ENCODE measurements at regions not wholly inside any gene's neighbourhood (a gene's known extent, or its start where the extent isn't known, plus 50 kb on each side); places are given as distances from the start of the nearest gene placed in this dataset.

DNA sequence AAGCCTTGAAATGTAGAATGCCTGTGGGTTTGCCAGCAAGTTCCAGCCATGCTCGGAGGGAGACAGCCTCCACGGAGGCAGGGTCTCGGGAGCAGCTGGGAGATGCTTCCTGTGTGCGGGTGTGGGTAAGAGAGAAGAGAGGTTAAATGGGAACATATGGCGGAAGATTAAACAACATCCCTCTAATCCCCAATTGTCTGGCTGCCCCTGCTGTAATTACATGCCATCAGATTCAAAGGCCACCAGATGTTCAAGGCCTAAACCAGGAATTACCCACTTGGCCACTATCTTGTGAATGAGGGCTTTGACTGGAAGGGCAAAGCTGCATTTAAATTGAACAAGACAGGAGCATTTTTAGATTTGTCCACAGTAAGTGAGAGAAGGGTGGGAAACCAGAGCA lies 81.4 kb upstream of the BACE2 start:
- no peak for DNase-seq

DNA sequence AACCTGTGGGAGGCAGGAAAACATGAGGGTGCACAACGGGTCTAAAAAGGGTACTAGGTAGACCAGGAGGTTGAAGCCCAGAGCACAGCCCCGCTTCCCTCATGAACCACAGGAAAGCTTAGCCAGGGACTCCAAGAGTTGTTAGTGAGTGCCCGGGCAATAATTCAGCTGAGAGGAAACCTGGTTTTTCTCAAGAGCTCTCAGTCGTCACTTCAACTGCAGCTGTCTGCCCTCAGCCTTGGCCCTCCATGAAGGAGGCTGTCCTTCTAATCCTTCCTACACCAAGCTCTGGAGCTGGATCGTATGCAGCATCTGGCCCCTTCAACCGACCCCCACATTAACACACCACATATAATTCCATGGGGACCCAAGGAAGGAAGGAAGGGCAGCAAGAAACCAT lies 77.0 kb upstream of the BACE2 start:
- DNase-seq, result no peak

DNA sequence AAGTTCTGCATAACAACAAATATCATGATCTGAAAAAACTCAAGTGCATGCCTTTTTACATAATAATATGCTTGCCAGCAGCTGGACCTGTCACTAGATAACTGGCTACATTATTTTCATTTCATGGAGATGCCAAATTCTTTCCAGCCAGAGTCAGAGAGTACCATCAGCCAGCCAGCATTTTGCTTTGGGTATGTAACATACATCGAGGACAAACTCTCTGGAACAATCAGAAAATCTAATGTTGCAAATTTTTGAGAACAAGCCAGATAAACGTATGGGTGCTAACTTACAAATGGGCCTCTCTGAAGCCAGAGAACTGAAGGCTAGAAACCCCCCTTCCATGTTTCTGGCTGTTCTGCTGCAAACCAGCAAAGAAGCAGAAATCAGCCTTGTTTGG lies 76.3 kb upstream of the BACE2 start:
- DNase-seq, result no peak

DNA sequence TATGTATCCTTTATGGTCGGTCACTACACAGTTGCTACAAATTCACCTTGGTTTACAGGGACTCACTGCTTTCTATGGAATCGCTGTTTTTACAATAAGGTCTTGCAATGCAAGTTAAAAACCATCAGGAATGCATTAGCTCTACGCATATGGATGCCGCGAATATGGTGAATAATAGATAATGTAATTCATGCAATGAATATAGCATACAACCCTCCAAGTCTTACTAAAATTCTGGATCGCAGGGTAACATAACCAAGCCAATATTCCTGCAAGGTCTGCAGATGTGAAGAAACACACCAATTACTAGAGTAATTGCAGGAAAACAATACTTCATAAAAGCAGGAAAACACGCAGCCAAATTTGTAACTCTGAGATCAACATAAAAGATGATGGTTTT lies 75.6 kb upstream of the BACE2 start:
- no peak for DNase-seq

DNA sequence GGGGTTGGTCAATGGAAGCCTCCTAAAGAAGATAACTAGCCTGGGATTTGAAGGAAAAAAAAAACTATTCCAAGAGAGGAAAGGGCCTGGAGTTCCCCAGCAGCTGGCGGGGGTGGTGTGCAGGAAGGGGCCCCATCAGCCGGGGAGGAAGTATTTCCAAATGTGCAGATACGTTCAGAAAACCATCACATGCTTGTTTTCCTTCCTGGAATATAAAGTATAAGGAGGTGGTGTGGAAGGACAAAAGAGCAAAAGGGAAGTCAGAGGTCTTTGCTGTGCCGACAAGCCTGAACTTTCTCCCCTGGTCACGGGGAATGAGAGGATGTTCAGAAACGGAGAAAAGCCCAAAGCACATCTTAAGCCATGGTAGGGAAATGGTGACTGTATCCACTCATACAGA lies 72.0 kb upstream of the BACE2 start:
- no peak for DNase-seq

DNA sequence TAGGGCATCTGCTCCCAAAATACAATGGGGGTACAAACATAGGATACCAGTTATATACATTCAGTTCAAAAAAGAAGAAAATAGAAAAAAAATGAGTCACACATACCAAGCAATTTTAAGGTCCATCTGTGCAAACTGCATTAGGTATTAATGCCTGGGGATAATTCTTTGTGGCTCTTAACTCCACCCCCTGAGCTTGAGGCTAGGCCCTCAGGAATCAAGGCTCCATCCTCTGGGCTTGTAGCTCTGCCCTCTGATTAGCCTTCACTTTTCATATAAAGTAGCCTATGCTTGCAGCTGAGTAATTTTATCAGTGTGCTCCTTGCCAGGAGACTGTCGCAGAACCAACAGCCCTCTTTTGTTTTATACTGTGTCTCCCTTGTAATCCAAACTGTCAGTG lies 69.9 kb upstream of the BACE2 start:
- DNase-seq, result no peak

DNA sequence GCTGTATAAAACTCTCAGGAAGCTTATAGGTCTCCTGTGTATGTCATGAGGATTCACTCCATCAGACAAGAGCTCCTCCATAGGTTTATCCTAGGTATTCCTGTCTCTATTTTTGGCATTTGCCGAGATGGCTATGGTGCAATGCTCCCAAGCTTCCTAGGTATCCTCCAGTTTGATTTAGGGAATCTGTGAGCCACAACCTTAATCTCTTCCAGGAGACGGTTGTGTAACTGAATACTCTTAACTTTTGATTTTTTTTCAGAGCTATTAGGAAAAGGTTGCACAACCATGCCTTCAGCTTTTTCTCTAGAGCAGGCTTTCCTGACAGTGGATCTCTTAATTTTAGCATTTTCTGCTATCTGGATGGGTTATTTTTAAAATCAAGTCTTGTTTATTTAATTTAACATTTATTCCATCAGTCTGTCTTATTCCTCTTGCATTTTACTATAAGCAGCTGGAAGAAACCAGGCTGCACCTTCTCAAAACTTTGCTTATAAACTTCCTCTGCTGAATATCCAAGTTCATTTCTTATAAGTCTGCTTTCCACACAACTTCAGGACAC lies 69.4 kb upstream of the BACE2 start:
- no peak for DNase-seq

DNA sequence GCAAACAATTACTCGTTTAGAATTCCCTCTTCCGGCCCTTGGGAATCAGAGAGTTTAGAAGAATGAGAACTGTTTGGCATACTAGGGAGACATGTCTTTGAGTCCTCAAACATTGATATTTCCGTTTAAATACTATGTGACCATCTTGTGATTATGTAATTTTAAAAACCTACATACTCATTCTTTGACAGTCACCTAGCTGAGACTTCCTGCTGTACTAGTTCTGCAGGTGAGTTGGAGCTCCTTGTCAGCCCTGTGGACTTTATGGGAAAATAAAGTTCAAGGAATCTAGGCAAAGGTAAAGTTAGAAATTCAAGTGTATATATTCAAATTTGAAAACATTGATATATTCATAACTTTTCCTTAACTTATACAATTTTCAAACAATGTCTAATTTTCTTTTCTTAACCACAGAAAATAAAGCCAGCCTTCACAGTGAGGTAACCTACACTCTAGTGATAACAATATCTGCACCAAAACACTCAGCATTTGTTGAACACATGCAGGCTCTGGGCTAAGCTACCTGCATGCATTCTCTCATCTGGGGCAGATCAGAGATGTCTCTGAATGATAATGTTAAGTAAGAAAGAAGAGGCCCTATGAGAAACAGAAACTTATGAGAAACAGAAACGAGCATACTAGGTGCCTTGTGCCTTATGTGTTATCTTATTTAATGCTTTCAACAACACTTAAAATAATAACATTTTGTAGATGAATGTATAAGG lies 67.0 kb upstream of the BACE2 start:
- no peak for DNase-seq

DNA sequence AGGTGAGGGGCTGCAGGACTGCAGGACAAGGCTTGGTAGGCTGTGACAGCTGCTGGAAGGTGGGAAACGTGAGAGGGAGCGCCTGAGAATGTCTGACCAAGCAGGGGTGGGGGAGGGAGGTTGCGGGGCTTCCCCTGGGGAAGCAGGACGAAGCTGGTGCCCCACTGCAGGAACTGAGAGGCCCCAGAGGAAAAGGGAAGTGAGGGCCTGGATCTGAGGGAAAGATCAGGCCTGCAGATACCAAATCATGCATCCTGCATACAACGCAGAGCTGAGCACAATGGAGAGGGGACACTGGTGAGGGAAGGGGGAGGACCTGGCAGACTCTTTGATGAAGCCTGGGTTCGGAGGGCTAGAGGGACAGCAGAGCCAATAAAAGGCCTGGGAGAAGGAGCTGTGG lies 65.7 kb upstream of the BACE2 start:
- no peak for DNase-seq

DNA sequence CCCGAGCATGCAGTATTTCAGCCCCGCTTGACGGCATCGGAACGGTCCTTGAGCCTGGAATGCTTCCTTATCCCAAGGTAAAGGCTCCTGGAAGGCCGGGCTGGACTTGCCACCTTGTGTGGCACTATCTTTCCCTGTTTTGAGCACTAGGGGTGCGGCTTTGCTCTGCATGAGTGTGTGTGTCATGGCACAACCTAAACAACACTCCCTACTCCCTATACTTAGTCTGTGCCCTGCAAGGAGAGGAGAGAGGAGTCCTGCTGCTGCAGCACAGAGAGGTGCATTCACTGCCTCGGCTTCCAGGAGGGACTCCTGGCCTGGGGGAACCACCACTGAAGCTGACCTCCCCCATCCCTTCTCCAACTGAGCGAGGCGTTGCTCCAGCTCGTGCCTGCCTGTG lies 60.4 kb upstream of the BACE2 start:
- DNase-seq, result no peak

DNA sequence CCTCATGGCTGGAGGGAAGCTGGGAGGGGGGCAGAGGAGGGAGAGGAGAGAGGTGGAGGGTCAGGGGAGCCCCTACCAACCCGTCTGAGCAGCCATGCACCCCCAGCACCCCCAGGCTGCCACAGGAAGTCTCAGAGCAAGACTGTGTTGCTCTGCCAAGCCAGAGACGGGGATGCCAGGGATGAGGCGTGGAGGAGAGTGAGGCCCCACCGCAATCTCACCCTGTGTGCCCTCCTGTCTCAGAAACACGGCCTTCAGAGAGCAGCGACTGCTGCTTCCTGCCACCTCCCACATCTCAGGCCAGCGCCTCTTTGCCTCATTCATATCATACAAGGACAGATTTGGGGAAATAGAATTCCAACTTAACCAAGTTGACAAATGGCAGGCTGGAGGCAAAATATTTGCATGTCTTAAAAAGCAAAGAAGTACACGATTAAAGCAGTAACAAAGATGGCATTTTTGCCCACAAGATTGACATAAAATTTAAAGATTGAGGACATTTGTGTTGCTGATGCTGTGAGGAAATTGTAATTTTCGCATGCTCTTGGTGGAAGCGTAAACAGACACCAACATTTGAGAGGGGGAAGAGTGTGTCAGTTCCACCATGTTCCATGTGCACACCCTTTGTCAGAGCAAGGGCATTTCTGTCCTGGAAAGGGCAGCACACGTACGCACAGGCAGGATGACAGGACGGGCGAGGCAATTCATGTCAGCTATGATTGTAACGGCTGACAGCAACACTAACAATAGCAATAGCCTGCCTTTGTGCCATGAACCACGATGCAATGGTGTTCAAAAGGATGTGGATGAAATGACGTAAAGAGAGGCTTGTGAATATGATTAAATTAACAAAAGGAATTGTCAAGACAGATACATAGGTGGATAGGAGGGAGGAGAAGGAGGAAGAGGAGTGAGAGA lies 59.0 kb upstream of the BACE2 start:
- DNase-seq, result no peak

DNA sequence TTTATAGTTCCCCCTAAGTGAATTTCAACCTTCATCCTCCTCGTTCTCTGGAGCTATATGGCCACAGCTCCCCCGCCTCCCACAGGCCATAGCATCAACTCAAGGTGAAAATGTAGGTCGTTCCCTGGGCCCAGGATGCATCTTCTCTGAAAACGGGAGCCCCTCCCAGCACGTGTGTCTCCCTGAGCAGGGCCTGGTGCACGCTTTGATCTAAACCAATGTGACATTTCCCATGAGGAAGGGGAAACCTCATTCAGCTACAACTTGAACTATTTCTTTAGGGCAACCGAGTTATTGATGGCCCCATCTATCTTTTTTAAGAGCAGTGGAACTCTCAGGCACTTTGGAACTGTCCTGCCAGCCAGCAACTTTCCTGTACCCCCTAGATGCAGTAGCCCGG lies 57.8 kb upstream of the BACE2 start:
- DNase-seq, result no peak

DNA sequence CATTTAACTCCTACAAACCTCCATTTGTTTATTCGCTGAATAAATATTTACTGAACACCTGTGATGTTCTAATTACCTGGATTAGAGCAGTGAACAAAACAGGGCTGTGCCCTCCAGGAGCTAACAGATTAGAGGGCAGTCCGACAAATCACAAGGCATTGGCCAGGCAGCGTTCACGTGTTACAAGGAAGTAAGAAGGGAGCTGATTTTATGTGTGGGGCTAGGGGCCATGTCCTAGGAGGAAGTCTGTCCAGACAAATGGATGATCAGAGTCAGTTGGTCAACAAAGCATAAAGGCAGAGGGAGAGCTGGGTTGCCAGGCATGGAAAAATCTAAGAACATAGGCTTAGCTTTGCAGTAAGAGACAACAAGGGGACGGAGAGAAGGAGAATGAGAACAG lies 57.3 kb upstream of the BACE2 start:
- DNase-seq, result no peak

DNA sequence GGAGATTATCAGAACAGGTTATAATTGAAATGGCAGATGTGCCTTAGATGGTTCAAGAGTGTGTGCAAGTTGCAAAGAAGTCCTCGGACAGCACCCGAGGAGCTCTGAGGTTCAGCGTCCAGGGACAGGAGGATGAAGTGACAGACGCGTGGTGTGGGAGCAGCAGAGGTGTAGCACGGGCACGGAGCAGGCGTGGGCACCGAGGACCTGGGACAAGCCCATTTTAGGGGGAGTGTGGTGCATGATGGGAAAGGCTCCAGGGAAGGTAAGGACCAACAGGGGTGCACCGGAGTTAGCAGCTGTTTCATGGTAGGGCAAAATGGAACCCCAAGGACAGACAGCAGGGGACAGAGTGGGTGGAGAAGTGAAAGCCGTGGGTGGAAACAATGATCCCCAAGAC lies 56.3 kb upstream of the BACE2 start:
- DNase-seq, result no peak

DNA sequence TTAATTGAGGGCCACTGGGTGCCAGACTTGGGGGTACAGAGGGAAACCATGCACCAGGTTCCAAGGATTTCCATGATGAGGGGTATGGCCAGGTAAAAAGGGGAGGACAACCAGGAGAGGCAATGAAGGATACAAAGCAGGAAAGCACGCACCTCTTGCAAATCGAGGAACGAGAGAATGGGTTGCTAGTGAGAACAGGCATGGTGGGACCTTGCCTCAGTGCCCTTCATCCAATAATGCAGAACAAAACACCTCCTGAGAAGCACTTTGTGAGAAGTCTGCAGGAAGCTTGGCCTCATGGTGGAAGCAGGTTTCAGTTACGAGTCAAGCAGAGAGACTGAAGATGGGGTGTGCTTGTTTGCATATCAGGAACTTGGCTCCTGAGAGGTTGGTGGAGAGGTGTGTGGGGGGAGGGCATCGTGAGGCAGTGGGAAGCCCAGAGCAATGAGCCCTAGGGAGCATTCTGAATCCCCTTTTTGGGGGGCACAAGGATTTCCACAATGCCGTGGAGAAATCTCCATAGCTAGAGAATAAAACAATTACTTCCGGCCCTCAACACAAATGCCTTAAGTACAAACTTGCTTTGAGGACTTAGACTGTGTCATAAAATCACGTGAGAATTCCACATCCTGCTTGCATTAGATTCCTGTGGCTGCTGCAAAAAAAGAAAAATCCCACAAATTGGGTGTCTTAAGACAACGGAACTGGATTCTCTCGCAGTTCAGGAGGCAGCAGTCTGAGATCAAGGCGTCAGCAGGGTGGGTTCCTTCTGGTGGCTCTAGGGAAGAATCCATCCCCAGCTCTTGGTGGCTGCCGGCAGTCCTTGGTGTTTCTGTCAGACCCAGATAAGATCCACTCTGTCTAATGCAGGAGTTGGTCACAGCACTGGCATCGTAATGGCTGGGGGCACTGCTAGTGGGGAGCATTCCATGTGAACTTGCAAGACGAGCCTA lies 54.9 kb upstream of the BACE2 start:
- DNase-seq, result no peak

DNA sequence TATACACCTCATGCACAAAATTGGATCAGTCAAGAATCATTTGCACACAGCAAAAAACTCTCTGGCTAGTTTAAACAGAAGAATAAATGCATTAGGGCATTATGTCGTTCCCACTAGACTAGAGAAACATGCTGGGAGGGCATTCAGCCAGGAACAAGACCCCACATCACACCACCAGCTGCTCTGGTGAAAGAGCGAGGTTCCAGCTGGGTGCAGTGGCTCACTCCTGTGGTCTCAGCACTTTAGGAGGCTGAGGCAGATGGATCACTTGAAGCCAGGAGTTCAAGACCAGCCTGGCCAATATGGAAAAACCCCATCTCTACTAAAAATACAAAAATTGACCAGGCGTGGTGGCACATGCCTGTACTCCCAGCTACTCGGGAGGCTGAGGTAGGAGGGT lies 52.1 kb upstream of the BACE2 start:
- DNase-seq, result no peak

All from activated CD8-positive, alpha-beta memory T cell treated with anti-CD3 and anti-CD28 coated beads, Interleukin-2, amount 50 U/mL, for 48 hours (primary cell).